AML-193 (cell line): ENCODE measurements at regions not wholly inside any gene's neighbourhood (a gene's known extent, or its start where the extent isn't known, plus 50 kb on each side); places are given as distances from the start of the nearest gene placed in this dataset.
A peak's percentile ranks its signal among the peaks of the same experiment; 100 is the strongest.

Source experiments
- DNase-seq, 2 experiments: peaks; one replicate each; lab custom pipeline; 2025; lab: John Stamatoyannopoulos, UW

DNA sequence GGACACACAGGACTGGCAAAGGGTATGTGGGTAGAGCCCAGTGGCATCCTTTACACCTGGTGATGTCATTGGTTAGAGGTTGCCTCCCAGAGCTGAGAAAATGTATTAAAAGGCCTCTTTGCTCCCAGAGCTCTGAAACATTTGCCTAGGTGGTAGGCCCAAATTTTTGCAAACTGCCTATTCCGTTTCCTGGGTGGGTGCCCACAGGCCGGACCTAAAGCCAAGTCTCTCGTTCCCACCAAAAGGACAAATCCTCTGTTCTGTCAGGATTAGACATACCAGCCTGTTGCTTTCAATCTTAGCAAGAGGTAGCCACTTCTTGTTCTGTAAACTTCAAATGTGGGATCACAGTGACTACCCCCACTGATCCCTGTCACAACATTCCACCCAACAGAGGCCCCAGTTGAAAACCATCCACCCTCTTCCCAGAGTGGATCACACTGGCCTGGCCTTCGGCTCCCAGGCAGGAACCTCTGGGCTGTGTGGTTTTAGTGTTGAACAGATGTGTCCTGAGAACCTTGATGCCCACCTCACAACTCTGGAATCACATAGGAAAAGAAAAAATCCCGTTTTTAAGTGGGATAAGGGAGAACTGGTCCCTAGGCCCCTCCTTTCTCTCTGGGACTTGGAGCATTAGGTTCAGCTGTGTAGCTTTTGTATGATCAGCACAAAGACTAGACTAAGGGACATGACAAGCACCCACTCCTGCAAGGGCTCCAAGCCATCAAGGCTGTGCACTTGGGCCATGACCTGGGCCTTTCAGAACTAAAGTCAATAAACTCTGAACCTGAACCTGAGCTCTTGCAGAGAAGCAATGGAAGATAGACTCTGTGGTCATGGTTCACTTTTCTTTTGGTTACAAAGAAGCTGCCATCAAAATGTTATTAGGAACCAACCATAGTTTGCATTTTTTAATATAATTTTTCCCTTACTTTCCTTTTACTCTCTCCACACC, 211.3 kb downstream of the CYP26B1 start:
- DNase-seq = no peak

DNA sequence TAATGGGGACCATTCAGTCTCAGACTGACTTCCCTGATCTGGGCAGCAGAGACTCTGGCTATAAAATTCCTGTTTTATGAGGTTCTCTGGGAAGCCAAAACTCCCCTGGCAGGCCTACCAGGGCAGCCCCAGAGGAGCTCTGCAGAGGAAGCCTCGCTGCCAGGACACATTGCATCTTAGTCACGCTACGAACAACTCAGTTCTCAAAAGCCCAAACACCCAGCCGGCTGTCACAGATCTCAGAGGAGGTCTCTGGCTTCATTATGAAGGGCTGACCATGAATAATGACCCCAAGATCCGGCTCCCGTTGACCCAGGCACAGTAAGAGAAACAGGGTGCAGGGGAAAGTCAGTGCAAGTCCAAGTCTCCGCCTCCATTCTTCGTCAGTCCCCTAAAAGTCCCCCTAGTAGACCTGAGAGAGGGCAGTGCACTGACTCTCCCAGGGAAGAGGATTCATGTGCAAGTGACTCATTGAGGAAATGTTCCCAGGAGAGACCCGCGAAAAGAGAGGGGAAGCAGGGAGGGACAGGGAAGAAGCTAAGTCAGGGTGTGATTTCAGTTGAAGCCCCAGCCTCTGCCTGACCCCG, 212.3 kb downstream of the CYP26B1 start:
- no peak for DNase-seq

DNA sequence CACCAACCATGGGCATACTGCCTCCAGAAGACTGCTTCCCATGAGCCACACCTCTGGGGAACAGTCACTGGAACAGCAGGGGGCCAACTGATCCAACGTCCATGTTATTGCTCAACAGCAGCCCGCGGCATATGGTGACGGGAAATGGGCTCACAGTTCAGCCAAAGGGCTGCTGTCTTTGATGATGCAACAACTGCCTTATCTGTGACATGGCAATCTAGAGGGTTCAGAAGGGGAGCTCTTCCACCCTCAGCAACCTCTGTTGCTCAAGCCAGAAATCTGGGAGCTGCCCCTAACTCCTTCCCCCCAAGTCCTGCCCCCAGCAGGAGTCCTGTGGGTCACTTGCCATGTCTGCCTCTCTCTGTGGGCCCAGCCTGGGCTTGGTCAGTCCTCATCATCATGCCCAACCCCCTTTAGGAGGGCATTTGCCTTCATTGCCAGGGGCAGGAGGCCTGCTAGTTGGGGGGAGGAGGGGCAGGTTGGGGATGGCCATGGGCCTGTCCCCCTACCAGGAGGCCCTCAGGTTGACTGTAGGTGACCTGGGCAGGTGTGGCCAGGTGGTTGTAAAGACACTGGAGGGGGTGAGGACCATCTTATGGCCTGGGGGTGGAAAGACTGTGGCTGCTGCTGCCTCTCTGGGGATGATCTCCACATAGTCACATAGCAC, 212.9 kb downstream of the CYP26B1 start:
- peak; percentile 20 to 31 for DNase-seq

DNA sequence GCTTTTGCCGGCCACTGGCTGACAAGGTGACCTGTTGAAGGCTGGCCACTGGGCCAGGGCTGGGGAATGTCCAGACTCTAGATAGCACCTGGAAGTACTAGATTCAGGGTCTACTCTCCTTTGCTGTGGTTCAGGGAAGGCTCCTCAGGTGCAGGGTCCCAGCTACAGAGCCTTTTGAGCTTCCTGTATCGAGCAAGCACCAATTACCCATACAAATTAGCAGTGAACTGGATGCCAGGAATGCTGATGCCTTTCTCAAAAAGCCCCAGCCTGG, 213.4 kb downstream of the CYP26B1 start:
- no peak for DNase-seq

DNA sequence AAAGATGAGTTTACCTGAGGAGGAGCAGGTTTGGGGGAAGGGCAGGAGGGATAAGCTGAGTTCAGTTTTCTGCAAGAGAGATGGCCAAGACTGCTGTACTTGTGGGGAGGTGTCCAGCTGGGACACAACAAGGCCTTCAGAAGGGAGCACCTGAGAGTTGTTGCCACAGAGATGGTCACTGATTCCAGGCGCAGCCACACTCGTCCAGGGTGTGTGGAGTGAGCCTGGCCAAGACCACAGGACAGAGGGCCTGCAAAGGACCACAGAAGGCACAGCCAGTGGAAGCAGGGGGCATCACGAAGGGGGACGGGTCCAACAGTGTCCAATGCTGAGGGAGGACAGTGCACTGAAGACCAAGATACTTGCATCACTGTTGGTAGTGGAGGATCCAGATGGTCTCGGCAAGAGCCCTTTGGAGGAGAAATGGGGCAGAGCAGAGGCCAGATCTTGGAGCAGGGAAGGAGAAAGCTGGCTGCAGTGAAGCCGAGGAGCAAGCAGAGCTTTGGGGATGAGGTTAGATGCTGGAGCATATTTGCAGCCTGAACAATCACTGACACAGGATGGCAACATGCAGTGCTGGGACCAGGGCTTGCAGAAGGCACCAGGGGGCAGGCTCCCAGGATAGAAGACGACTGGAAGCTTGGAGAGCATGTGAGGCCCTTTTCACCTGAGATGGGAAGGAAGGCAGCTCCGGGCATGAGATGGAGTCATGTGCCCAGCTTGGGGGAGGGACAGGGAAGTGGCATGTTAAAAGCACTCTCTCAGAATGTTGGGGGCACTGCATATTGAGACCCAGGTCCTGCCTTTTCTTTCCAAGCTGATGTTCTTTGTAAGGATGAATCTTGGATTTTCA, 214.0 kb downstream of the CYP26B1 start:
- no peak for DNase-seq

DNA sequence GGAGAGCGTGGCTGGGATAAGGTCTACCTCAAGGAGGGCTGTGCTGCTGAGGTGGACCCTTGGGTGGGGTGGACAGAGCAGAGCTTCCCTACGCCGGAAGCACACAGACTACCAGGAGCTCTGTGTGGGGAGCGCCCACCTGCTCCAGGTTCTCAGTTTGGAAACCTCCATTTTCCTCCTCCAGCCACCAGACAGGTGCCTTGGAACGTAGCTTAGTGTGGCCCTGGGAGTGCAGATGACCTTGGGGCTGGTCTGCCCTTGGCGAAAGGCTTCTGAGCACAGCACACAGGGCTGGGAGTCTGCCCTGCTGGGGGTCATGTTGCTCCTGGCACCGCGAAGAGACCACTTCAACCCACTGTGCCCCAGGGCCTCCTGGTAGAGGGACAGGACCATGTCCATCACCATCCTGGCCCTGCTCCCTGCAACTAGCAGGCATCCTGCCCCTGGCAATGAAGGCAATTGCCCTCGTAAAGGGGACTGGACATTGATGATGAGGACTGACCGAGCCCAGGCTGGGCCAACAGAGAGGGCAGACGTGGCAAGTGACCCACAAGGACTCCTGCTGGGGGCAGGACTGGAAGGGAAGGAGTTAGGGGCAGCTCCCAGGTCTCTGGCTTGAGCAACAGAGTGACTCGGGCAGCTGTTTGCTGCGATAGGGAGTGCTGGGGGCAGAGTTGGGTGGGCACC, 214.7 kb downstream of the CYP26B1 start:
- no peak for DNase-seq

DNA sequence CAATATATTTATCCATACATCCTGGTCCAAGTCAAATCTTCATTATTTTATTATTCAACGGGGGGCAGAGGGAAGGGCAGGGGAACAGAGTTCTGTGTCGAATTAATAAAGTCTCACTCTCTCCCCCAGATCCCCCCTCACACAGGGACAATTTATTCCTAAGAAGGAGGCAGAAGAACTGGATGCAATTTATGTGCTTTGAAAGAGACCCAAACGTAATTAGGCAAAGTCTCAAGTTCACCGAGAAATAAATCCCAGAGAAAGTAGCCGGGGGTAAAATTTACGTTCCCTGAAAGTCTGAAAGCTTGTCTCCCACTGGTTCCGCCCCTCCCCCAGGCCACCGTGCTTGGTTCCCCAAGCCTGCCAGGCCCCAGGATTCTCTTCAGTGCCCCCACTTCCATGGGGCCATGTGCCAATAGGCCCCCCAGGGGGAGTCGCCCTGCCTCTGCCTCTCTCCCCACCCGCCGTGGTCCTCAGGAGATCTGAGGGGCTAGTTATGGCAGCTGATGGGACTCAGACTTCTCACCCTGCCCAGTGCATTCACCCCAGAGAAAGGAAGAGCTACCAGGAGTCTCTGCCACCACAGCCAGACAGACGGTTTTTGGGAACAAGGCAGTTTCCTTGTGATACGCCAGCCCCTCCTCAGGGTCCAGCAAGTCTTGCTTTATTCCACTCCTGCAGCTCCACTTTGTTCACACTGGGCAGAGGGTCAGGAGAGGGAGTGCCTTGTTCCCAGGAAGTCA, 215.5 kb downstream of the CYP26B1 start:
- no peak for DNase-seq

DNA sequence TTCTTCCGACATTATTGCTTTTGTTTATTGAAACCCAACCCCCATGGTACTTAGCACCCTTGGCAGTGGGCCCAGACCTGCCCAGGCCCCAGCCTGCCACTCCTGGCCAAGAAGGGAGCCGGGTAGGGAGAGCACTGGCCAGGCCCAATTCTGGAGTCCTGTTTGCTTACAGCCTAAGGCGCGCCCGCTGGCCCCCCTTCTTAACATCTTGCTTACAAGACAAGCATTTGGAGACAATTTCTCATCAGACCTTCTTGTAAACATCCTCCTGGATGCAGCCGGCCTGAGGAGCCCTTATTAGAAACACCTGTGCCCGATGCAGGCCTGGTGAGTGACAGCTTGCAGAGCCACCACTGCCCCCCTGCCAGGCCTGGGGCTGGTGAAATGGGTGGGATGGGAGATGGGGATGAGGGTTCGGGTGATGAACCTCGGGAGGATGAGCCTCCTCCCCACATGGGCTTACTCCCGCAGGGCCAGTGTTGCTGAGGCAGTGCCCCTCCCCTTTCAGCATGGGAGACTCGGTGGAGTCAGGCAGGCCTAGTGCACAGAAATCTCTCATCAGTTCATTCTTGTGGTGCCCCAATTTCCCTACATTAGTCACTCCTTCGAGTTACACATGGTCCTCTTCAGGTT, 217.5 kb downstream of the CYP26B1 start:
- no peak for DNase-seq

DNA sequence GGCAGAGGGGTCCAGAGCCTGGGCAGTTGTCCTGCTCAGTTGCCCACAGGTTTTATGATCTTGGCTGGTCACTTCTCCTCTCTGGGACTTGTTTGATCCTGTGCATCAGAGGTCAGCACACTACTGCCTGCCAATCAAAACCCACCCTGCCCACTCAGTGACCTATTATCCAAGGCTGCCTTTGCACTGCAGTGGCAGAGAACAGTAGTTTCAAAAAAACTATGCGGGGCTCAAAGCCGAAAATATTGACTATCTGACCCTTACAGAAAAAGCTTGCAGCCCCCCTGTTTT, 218.2 kb downstream of the CYP26B1 start:
- DNase-seq = no peak

DNA sequence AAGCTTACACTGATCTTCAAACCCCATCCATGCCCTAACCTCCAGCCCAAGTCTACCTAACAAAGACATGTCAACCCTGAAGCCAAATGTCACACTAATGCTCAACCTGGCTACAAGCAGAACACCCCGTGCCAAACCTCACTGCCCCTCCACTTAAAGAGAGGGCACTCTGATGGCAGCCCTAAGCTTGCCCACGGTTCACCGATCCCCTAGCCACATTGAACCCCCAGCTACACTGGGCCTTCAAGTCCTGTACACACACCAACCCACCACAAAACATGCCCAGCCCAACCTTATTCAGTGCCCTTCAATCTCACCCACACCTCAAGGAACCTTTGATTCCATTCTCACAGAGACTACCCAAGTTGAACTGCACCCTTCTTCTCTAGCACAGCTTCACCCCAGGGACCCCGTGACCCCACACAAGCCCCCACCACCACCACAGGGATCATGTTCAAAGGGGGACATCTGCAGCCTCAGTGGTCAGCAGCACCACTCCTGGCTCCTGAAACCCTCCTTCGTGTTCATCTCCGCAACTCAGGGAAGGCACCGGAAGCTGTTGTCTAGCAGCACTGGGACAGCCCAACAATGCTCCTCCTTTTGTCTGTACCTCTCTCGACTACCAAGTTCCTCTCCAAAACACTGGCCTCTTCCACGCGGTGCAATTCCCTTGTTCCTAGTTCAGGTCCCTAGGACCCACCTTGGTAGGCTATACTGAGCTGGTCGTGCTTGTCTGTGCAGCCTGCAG, 218.8 kb downstream of the CYP26B1 start:
- no peak for DNase-seq

DNA sequence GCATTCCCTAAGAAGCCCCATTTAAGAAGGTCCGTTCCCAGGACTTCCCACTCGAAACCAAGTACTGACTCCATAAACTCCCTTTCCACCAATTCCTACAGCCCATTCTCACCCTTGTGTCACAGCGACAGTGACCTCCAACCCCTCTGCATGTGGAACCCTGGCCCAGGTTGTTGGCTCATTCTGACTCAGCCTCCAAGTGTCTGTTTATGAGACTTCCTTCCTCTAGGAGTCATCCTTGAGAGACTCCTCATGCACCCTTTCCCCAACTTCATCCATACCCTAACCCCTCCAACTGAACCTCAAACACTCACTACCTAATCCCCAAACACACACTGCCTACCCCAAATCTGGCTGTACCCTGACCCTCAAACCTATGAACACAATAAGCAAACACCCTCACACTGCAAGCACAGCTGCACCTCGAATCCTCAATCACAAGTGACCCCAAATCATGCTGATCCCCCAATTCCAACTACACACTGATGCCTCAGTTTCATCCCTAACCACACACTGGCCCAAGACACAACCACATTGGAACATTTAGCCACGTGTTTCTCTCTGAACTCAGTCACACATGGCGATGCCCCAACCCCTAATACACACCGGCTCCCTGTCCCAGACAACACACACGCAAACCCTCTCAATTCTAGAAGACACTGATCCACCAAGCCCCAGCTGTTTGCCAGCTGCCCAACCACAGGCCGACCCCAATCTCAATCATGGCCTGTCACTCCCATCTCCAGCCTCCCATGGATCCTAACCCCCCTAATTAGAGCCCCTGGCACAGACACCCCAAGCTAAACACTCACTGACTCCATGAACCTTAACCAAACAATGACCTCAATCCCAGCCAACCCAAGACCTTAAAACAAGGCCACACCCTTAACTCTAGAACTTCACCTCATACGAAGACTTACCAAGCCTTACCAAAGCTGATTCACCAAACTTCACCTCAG, 219.6 kb downstream of the CYP26B1 start:
- no peak for DNase-seq

DNA sequence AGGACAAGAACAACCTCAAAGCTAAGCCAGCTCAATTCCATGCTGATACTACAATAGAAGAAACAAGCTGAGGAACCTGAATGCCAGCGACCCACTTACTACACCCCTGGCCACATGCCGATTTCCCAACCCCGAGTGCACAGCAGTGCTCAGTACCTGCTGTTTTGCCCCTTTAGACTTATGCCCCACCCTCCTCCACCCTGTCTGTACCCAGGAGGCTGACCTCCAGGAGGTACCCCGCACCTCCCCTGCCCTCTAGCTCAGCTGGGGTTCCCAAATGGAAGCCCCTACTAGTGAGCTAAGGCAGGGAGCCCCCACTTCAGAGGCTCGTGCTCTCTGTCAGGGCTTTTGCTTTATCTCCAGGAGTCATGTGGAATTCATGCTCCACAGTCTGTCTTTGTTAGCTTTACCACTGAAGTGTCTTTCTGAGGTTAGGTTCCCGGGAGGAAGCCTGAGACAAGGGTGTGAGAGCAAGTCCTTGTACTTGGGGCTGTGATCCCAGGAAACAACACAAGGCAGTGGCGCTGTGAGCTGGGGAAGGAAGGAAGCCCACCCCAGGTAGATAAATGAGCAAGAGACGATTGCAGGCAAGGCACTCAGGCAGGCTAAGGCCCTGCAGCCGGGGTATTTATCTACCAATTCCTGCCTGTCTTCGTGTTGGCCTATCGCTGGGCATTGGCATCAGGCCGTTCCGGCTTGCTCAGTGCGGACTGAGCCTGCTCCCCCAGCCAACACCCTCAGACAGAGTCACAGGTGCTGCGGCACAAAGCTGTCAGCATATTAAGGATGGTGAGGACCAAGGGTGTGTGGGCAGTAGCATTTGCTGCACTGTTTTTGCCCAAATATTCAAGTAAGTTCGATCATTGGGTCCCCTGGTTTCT, 220.5 kb downstream of the CYP26B1 start:
- DNase-seq = no peak

DNA sequence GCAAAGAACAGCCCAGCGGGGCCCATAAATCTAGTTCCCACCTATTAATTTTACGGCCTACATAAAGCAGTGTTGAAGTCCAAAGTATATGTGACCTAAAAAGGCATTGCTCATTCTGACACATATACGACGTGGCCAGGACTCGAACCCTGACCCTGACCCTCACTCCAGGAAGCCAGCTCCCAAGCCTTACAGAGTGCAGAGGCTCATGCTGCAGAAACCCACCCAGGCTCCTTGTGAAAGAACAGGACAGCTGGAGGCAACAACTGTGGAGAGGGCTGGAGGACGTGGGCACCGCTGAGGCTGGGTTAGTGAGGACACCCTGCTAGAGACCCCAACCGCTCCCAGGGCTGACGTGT, 221.6 kb downstream of the CYP26B1 start:
- DNase-seq = no peak

DNA sequence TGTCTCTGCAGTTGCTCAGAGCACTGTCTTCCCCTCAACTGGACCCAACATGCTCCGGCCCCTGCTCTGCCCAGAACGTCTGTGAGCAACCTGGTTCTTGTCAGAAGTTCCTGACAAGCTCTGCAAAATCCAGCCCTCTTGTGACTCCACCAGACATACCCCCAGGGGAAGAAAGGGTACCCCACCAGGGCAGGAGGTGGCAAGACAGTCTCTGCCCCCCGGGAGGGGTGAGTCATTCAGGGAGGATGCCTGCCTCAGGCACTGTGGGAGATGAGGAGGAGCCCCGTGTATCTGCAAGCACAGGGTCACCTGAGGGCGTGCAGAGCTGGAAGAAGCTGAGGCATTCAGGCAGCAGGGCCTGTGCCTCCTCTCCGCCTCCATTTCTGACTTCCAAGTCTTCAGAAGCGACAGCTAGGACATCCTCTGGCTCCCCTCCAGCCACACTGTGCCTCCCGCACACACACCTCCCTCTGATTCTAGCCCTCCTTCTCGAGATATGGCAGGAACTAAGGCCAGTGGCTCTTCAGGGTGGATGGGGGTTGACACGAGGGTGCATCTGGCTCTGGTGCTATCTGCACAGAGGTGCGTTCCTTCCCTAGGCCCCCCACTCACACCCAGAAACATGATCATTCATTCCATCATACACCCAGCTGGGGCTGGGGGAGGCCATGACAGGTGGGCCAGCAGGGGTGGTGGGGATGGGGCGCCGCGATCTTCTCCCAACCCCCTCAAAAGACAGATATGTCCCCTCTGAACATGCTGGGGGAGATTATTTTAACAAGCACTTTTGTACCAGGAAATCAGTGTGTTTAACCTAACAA, 222.2 kb downstream of the CYP26B1 start:
- DNase-seq = no peak

DNA sequence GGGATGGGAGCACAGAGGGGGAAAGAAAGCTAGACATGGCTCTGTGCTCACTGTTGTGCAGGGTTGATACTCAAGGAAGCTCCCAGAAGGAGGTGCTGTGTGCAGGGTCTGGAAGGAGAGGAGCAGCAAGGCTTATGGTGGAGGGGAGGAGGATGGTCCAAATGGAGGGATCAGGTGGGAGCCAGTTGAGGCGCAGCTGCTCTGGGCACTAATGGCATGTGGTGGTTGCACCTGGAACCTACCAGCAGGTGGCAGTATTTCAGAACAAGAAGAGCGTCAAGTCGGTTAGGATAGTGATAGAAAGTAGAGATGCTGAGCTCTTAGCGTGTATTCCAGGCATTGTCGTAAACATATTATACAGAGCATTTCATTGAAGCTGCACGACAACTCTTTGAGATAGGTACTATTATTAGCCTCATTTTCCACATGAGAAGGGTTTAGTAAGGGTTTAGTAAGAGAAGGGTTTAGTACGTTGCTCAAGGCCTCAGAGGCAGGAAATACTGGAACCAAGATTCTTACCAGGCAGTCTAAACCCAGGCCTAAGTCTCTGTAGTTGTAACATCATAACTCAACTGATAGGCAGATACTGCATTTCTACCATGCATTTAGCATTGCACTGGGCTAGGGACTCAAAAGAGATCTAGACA, 223.7 kb downstream of the CYP26B1 start:
- peak; percentile 37 to 52 for DNase-seq

DNA sequence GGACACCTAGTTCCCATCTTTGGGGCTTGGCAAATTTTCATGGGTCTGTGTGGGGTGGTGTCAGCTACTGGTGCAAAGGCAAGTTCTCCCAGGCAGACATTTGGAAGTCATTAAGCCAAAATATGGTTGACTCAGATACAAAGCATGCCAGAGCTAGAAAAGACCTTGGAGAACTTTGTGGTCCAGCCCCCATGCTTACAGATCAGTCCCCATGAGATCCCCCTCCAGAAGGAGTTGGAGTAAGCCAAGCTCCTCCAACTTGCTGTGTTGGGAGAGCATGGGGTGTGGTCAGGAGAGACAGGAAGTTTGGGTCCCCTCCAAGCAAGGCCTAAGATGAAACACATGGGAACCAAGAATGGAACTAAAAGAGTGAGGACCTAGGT, 224.5 kb downstream of the CYP26B1 start:
- DNase-seq = no peak
